Kidney epithelial cell (primary cell): ENCODE measurements at regions not wholly inside any gene's neighbourhood (a gene's known extent, or its start where the extent isn't known, plus 50 kb on each side); places are given as distances from the start of the nearest gene placed in this dataset.

Experiments
- DNase-seq: peaks from one replicate; pipeline ENCODE4 v3.0.0-alpha.2; 2010; ENCODE audit warnings: low read depth
- H3K27me3 ChIP-seq: 2 replicates; pipeline ENCODE4 v1.6.0; 2011; ENCODE audit warnings: low read length; ENCODE audit not compliant: control insufficient read depth, insufficient read depth
- H3K36me3 ChIP-seq: 2 replicates; pipeline ENCODE4 v1.5.1; 2011; ENCODE audit warnings: low read length; ENCODE audit not compliant: control insufficient read depth, insufficient read depth
- H3K4me3 ChIP-seq: 2 replicates; pipeline ENCODE4 v1.5.1; 2011; ENCODE audit warnings: low read depth, mild to moderate bottlenecking, control low read depth, low read length
- CTCF ChIP-seq: IDR thresholded peaks from 2 replicates; pipeline ENCODE4 v1.5.1; 2011; ENCODE audit warnings: mild to moderate bottlenecking, moderate library complexity, low read length, control low read depth, inconsistent platforms; ENCODE audit not compliant: insufficient read depth, poor library complexity, severe bottlenecking

GRCh38 chr4:8685831-8686230 lies 93.3 kb downstream of the CPZ start:
- DNase-seq: no peak
- H3K36me3 ChIP-seq: no peaks in the 10 kb centered on the region
- TF ChIP-seq CTCF: no peak
- peaks cover 11% of the 10 kb centered on the region for H3K27me3 ChIP-seq
- H3K4me3 ChIP-seq: no peak overlapping the region

DNA sequence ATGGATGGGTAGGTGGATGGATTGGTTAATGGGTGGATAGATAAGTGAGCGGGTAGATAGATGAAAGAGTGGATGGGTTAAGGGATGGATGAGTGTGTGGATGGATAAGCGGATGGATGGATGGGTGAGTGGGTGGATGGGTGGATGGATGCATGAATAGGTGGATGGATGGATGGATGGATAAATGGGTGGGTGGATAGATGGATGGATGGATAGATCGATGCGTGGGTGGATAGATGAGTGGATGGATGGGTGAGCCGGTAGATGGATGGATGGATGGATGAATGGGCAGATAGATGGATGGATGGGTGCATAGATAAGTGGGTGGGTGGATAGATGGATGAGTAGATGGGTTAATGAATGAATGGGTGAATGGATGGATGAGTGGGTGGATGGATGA lies 90.9 kb downstream of the CPZ start:
- DNase-seq: no peak
- TF ChIP-seq CTCF: no peak
- Histone ChIP-seq H3K4me3 (no peak overlapping the region), H3K36me3 (no peaks in the 10 kb centered on the region), H3K27me3 (peaks cover 8% of the 10 kb centered on the region)

GRCh38 chr4:8682725-8683124 lies 90.2 kb downstream of the CPZ start:
- H3K4me3 ChIP-seq: no peak overlapping the region
- no peak for TF ChIP-seq CTCF
- H3K27me3 ChIP-seq: peaks cover 3% of the 10 kb centered on the region
- no peaks in the 10 kb centered on the region for H3K36me3 ChIP-seq
- DNase-seq: no peak

- H3K27me3 ChIP-seq: peaks cover 3% of the 10 kb centered on the region
- no peak for DNase-seq
- no peaks in the 10 kb centered on the region for H3K36me3 ChIP-seq
- no peak overlapping the region for H3K4me3 ChIP-seq
- no peak for TF ChIP-seq CTCF
These were observed 89.7 kb downstream of the CPZ start for GRCh38 chr4:8682296-8682695.

DNA sequence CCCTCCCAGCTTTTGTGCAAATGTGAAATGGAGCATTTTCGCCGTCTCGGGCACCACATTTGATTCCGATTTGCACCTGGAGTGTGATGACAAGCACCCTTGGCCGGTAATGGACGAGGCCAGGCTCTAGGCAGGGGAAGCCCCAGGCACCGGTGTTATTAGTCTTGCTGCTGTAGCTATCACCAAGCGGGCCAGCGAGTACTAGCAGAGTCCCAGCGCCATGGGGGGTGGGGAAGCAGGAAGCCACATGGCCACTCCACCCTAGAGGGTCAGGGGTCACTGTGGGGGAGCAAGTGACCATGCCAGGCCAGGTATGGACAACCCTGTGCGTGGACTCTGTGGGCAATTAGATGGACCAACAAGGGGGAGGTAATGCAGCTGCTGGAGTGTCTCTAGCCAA lies 88.8 kb downstream of the CPZ start:
- Histone ChIP-seq H3K27me3 (no peaks in the 10 kb centered on the region), H3K36me3 (no peaks in the 10 kb centered on the region)
- no peak for TF ChIP-seq CTCF

DNA sequence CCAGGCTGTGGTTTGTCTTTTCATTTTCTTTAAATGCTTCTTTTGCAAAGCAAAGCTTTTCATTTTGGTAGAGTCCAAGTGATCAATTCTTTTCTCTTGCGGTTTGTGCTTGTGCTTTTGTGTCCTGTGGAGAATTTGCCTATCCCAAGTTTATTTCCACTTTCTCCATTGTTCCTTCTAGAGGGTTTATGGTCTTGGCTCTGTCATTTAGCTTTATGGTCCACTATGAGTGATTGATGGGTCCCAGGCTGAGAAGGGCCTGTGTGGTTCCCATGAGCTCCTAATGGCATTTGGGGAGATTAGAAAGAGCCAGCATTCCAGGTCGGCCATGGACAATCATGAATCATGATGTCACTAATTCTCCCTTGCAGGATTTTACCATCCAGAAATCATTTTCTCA lies 86.5 kb downstream of the CPZ start:
- TF ChIP-seq CTCF: no peak
- no peak for DNase-seq
- Histone ChIP-seq H3K36me3 (no peaks in the 10 kb centered on the region), H3K27me3 (no peaks in the 10 kb centered on the region), H3K4me3 (no peak overlapping the region)

More for the DNA sequence above, 88.8 kb downstream of the CPZ start:
- no peak overlapping the region for H3K4me3 ChIP-seq
- no peak for DNase-seq
